DND-41 (cell line): ENCODE measurements at regions not wholly inside any gene's neighbourhood (a gene's known extent, or its start where the extent isn't known, plus 50 kb on each side); places are given as distances from the start of the nearest gene placed in this dataset.

Experiments used
- EZH2 ChIP-seq: IDR thresholded peaks from 3 replicates; pipeline ENCODE4 v1.6.1; 2012; ENCODE audit warnings: borderline replicate concordance, low read depth, mild to moderate bottlenecking, moderate library complexity, low read length, inconsistent platforms; ENCODE audit not compliant: severe bottlenecking
- TF ChIP-seq, protein P1 (sequence below): IDR thresholded peaks from 2 replicates; pipeline ENCODE4 v1.5.1; 2012; ENCODE audit warnings: borderline replicate concordance, low read length, moderate library complexity, mild to moderate bottlenecking; ENCODE audit not compliant: poor library complexity, severe bottlenecking; ENCODE audit errors: extremely low read depth

DNA sequence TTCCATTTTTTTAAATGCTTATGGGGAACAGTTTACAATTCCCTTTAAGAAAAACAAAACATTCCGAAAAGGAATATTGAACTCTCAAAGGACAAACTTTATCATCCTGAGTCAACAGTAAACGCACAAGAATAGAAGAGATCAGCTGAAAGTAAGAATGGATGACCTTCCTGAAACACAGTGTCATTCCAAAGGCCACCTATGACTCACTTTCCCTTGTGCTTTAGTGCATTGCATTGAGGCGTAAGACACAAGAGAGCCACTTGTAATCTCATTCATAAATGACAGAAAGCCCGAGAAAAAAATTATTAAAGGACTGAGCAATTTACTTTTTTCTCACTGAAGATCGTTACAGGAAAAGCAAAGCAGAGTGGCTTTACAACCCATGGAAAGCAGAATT lies 1062.4 kb upstream of the DIAPH2 start:
- TF ChIP-seq, protein P1, sequence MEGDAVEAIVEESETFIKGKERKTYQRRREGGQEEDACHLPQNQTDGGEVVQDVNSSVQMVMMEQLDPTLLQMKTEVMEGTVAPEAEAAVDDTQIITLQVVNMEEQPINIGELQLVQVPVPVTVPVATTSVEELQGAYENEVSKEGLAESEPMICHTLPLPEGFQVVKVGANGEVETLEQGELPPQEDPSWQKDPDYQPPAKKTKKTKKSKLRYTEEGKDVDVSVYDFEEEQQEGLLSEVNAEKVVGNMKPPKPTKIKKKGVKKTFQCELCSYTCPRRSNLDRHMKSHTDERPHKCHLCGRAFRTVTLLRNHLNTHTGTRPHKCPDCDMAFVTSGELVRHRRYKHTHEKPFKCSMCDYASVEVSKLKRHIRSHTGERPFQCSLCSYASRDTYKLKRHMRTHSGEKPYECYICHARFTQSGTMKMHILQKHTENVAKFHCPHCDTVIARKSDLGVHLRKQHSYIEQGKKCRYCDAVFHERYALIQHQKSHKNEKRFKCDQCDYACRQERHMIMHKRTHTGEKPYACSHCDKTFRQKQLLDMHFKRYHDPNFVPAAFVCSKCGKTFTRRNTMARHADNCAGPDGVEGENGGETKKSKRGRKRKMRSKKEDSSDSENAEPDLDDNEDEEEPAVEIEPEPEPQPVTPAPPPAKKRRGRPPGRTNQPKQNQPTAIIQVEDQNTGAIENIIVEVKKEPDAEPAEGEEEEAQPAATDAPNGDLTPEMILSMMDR, result no peak
- TF ChIP-seq EZH2, result no peak
